WTC11 (cell line): ENCODE measurements at regions not wholly inside any gene's neighbourhood (a gene's known extent, or its start where the extent isn't known, plus 50 kb on each side); places are given as distances from the start of the nearest gene placed in this dataset.

Experiments
- ATAC-seq: fragments of 200-7000 bp; cut with Tn5 transposase; 2 replicates; pipeline ENCODE4 v1.10.0; 2021; ENCODE audit warnings: mild to moderate bottlenecking, moderate library complexity
- CTCF ChIA-PET: fragments of 300-600 bp; sonication (Branson Sonifier 250); formaldehyde crosslinking; loops from one replicate; lab custom pipeline; 2021; ENCODE audit warnings: antibody characterized with exemption; lab: Charles Lee
- POLR2A ChIA-PET: fragments of 350-600 bp; sonication (Branson Sonifier 250); formaldehyde crosslinking; loops from one replicate; lab custom pipeline; 2021; ENCODE audit warnings: antibody characterized with exemption; lab: Charles Lee
- DNase-seq: peaks from one replicate; pipeline ENCODE4 v3.0.0; 2021; ENCODE audit warnings: low spot score
- H3K27ac Mint-ChIP-seq: 2 replicates; pipeline ENCODE4 v1.8.0; 2021; ENCODE audit warnings: mixed read lengths
- H3K27me3 Mint-ChIP-seq: 2 replicates; pipeline ENCODE4 v1.8.0; 2021; ENCODE audit warnings: low read depth, mild to moderate bottlenecking, moderate library complexity, mixed read lengths
- H3K36me3 Mint-ChIP-seq: 2 replicates; pipeline ENCODE4 v1.8.0; 2021; ENCODE audit warnings: mixed read lengths
- H3K4me1 Mint-ChIP-seq: 2 replicates; pipeline ENCODE4 v1.8.0; 2022; ENCODE audit warnings: mixed read lengths
- H3K4me3 Mint-ChIP-seq: 2 replicates; pipeline ENCODE4 v1.8.0; 2021; ENCODE audit warnings: mild to moderate bottlenecking, moderate library complexity, mixed read lengths
- H3K9me3 Mint-ChIP-seq: 2 replicates; pipeline ENCODE4 v1.8.0; 2021; ENCODE audit warnings: mixed read lengths
- AFF4 ChIP-seq: sonication (generic); formaldehyde crosslinking; IDR thresholded peaks from 2 replicates; pipeline ENCODE4 v1.8.1; 2023; ENCODE audit warnings: mild to moderate bottlenecking, missing genetic modification reagents, borderline replicate concordance
- ATF2 ChIP-seq: sonication (generic); formaldehyde crosslinking; IDR thresholded peaks from 2 replicates; pipeline ENCODE4 v1.8.1; 2022; ENCODE audit warnings: low read depth, missing genetic modification reagents, borderline replicate concordance
- CDX4 ChIP-seq: fragments of 250-450 bp; sonication (Bioruptor Pico); IDR thresholded peaks from 2 replicates; pipeline ENCODE4 v1.9.0; 2021; ENCODE audit warnings: moderate library complexity, mild to moderate bottlenecking, inconsistent platforms, borderline replicate concordance
- ERG ChIP-seq: fragments of 250-450 bp; sonication (Bioruptor Pico); IDR thresholded peaks from 2 replicates; pipeline ENCODE4 v1.8.0; 2021; ENCODE audit warnings: mild to moderate bottlenecking
- OVOL2 ChIP-seq: fragments of 250-450 bp; sonication (Bioruptor Pico); IDR thresholded peaks from 2 replicates; pipeline ENCODE4 v1.9.0; 2021; ENCODE audit warnings: mild to moderate bottlenecking, borderline replicate concordance
- PRRX2 ChIP-seq: fragments of 250-450 bp; sonication (Bioruptor Pico); IDR thresholded peaks from 2 replicates; pipeline ENCODE4 v1.8.0; 2021; ENCODE audit warnings: mild to moderate bottlenecking
- RELA ChIP-seq: sonication (generic); formaldehyde crosslinking; IDR thresholded peaks from 2 replicates; pipeline ENCODE4 v1.8.1; 2022; ENCODE audit warnings: missing genetic modification reagents, mild to moderate bottlenecking, borderline replicate concordance
- USF1 ChIP-seq: sonication (generic); formaldehyde crosslinking; IDR thresholded peaks from 2 replicates; pipeline ENCODE4 v1.8.0; 2022; ENCODE audit warnings: mild to moderate bottlenecking, missing genetic modification reagents
- ZNF138 ChIP-seq: sonication (generic); formaldehyde crosslinking; conservative IDR thresholded peaks from 2 replicates; pipeline ENCODE4 v1.8.1; 2022; ENCODE audit warnings: mild to moderate bottlenecking, moderate library complexity, missing genetic modification reagents
- ZNF425 ChIP-seq: fragments of 250-450 bp; sonication (Bioruptor Pico); conservative IDR thresholded peaks from 2 replicates; pipeline ENCODE4 v1.9.0; 2021; ENCODE audit warnings: mild to moderate bottlenecking

- ChIA-PET CTCF (no interaction called here), POLR2A (no interaction called here)
- peaks cover 38% of the 10 kb centered on the region for H3K4me1 Mint-ChIP-seq
- H3K4me3 Mint-ChIP-seq = no peak overlapping the region
- DNase-seq (no peak), ATAC-seq (no peak)
- H3K27ac Mint-ChIP-seq = no peak overlapping the region
- H3K9me3 Mint-ChIP-seq = no peaks in the 10 kb centered on the region
- peaks cover 62% of the 10 kb centered on the region for H3K27me3 Mint-ChIP-seq
- H3K36me3 Mint-ChIP-seq = peaks cover 2% of the 10 kb centered on the region; the same call in 1 of the 2 replicates
- TF ChIP-seq ZNF138 (CRISPR knock-in tag) (no peak), ERG (CRISPR knock-in tag) (no peak), ZNF425 (CRISPR knock-in tag) (no peak)
Measured at GRCh38 chr14:73782623-73783022, 68.4 kb upstream of the PNMA1 start.

- CTCF ChIA-PET = no interaction called here
- Mint-ChIP-seq H3K4me1 (peaks cover 36% of the 10 kb centered on the region), H3K9me3 (no peaks in the 10 kb centered on the region), H3K27me3 (peaks cover 52% of the 10 kb centered on the region), H3K4me3 (no peak overlapping the region), H3K36me3 (peaks cover 2% of the 10 kb centered on the region; the same call in 1 of the 2 replicates), H3K27ac (no peak overlapping the region)
- no peak for TF ChIP-seq ATF2 (CRISPR knock-in tag)
- TF ChIP-seq OVOL2 = no peak
- TF ChIP-seq USF1 (CRISPR knock-in tag) = no peak
- TF ChIP-seq CDX4 (CRISPR knock-in tag) = no peak
- no peak for TF ChIP-seq PRRX2 (CRISPR knock-in tag)
- TF ChIP-seq AFF4 = no peak
- ATAC-seq (no peak), DNase-seq (no peak)
- POLR2A ChIA-PET = interaction anchor here (1.1 to 1.2 kb wide), 2 partner anchors 9 to 39 kb away, joined by 3 read pairs; no protein-coding TSS in a partner anchor
Measured at GRCh38 chr14:73780896-73781295, 66.7 kb upstream of the PNMA1 start.

GRCh38 chr14:73780391-73780790 is 66.2 kb upstream of the PNMA1 start:
- Mint-ChIP-seq H3K36me3 (peaks cover 2% of the 10 kb centered on the region; the same call in 1 of the 2 replicates), H3K9me3 (no peaks in the 10 kb centered on the region), H3K4me3 (no peak overlapping the region), H3K27me3 (peaks cover 47% of the 10 kb centered on the region), H3K27ac (no peak overlapping the region), H3K4me1 (peaks cover 31% of the 10 kb centered on the region)
- ChIA-PET POLR2A (interaction anchor here (1.1 to 1.2 kb wide), 2 partner anchors 9 to 39 kb away, joined by 3 read pairs; no protein-coding TSS in a partner anchor), CTCF (no interaction called here)
- no peak for DNase-seq
- no peak for TF ChIP-seq RELA (CRISPR knock-in tag)
- no peak for ATAC-seq
